ENCODE measurements at regions not wholly inside any gene's neighbourhood (a gene's known extent, or its start where the extent isn't known, plus 50 kb on each side); places are given as distances from the start of the nearest gene placed in this dataset.

GRCh38 chr13:89577301-89577700, 1770.2 kb upstream of the MIR17HG start:
- no peak for TF ChIP-seq CTCF (conservative IDR thresholded peaks at IDR 0.05)
- TF ChIP-seq EZH2 (IDR thresholded peaks at IDR 0.05; ENCODE audit: low read depth), result no peak
